SK-N-SH (cell line): ENCODE measurements at regions not wholly inside any gene's neighbourhood (a gene's known extent, or its start where the extent isn't known, plus 50 kb on each side); places are given as distances from the start of the nearest gene placed in this dataset.

ENCODE experiments used
- CTCF ChIA-PET: fragments of 300-600, 350-600 bp; formaldehyde crosslinking; extraction: SDS; loops from one replicate; lab custom pipeline; 2021; lab: Yijun Ruan, JAX
- POLR2A ChIA-PET: fragments of 350-600 bp; sonication (Branson Sonifier 250); formaldehyde crosslinking; extraction: SDS; loops from one replicate; lab custom pipeline; 2020; ENCODE audit warnings: antibody characterized with exemption, inconsistent platforms; lab: Yijun Ruan, JAX
- DNase-seq: peaks from one replicate; pipeline ENCODE4 v3.0.0; 2012
- H2AFZ ChIP-seq: fragments of 200-600 bp; sonication (generic); 2 replicates; pipeline ENCODE4 v1.8.1; 2016; ENCODE audit warnings: antibody characterized with exemption, mild to moderate bottlenecking, low read depth
- H3F3A ChIP-seq: fragments of 200-600 bp; sonication (generic); replicated peaks from 2 replicates; pipeline ENCODE3; 2016; ENCODE audit warnings: antibody characterized with exemption, mild to moderate bottlenecking; ENCODE audit not compliant: insufficient read depth
- H3K27ac ChIP-seq, 2 experiments: fragments of 200-500 bp in 1 of 2; fragments of 200-600 bp in 1 of 2; sonication (Bioruptor generic) in 1 of 2; sonication (generic), shearing (Covaris generic) in 1 of 2; 2 replicates each; pipeline versions ENCODE4 v1.5.1 to v1.6.1; 2014 to 2016; ENCODE audit warnings: low read depth in 2 of 2, inconsistent platforms in 1 of 2, low read length in 1 of 2, mild to moderate bottlenecking in 1 of 2, mixed read lengths in 1 of 2
- H3K27me3 ChIP-seq: fragments of 200-600 bp; sonication (generic), shearing (Covaris generic); 2 replicates; pipeline ENCODE4 v1.6.1; 2016; ENCODE audit warnings: mixed run types; ENCODE audit not compliant: insufficient read depth
- H3K36me3 ChIP-seq, 2 experiments: fragments of 200-500 bp in 1 of 2; fragments of 200-600 bp in 1 of 2; sonication (Bioruptor generic) in 1 of 2; sonication (generic) in 1 of 2; replicated peaks in 1 of 2; 2 replicates each; pipeline versions ENCODE3 to v1.5.1; 2014 to 2016; ENCODE audit warnings: low read length in 1 of 2, mild to moderate bottlenecking in 1 of 2; ENCODE audit not compliant: insufficient read depth in 2 of 2, control insufficient read depth in 1 of 2
- H3K4me1 ChIP-seq, 2 experiments: fragments of 200-500 bp in 1 of 2; fragments of 200-600 bp in 1 of 2; sonication (Bioruptor generic) in 1 of 2; sonication (generic), shearing (Covaris generic) in 1 of 2; 2 replicates each; pipeline versions ENCODE4 v1.5.1 to v1.6.1; 2014 to 2016; ENCODE audit warnings: low read depth in 1 of 2, low read length in 1 of 2, mixed run types in 1 of 2; ENCODE audit not compliant: insufficient read depth in 2 of 2, control insufficient read depth in 1 of 2
- H3K4me2 ChIP-seq: fragments of 200-600 bp; sonication (generic), shearing (Covaris generic); 2 replicates; pipeline ENCODE4 v1.6.1; 2017; ENCODE audit warnings: mixed run types
- H3K4me3 ChIP-seq, 2 experiments: fragments of 200-500 bp in 1 of 2; fragments of 200-600 bp in 1 of 2; sonication (Bioruptor generic) in 1 of 2; sonication (generic), shearing (Covaris generic) in 1 of 2; 2 replicates each; pipeline versions ENCODE4 v1.5.1 to v1.8.1; 2014 to 2016; ENCODE audit warnings: low read depth in 2 of 2, inconsistent platforms in 1 of 2, low read length in 1 of 2, mild to moderate bottlenecking in 1 of 2, mixed read lengths in 1 of 2, moderate library complexity in 1 of 2
- H3K79me2 ChIP-seq: fragments of 200-600 bp; sonication (generic); 2 replicates; pipeline ENCODE4 v1.8.1; 2017; ENCODE audit warnings: mild to moderate bottlenecking; ENCODE audit not compliant: insufficient read depth
- H3K9ac ChIP-seq: fragments of 200-600 bp; sonication (generic); 2 replicates; pipeline ENCODE4 v1.6.1; 2017; ENCODE audit warnings: mixed run types
- H3K9me2 ChIP-seq: fragments of 200-600 bp; sonication (generic); 2 replicates; pipeline ENCODE4 v1.6.1; 2017; ENCODE audit warnings: mixed run types
- H3K9me3 ChIP-seq: fragments of 200-600 bp; sonication (generic); 2 replicates; pipeline ENCODE4 v1.6.1; 2017; ENCODE audit warnings: mixed run types, mild to moderate bottlenecking, moderate library complexity
- H4K20me1 ChIP-seq: fragments of 200-600 bp; sonication (generic); 2 replicates; pipeline ENCODE4 v1.6.1; 2017; ENCODE audit warnings: mild to moderate bottlenecking, mixed run types; ENCODE audit not compliant: insufficient read depth
- IRF3 ChIP-seq: fragments of 150-350 bp; IDR thresholded peaks from 2 replicates; pipeline ENCODE4 v1.6.1; 2016; ENCODE audit warnings: mild to moderate bottlenecking, low read depth, low read length
- RAD21 ChIP-seq: IDR thresholded peaks from 2 replicates; pipeline ENCODE4 v1.6.1; 2012; ENCODE audit warnings: mild to moderate bottlenecking, low read length
- RCOR1 ChIP-seq: fragments of 150-350 bp; IDR thresholded peaks from 2 replicates; pipeline ENCODE4 v1.6.1; 2017; ENCODE audit warnings: antibody characterized with exemption, low read length
- SIN3A ChIP-seq: IDR thresholded peaks from 2 replicates; pipeline ENCODE4 v1.6.1; 2012; ENCODE audit warnings: low read depth, mild to moderate bottlenecking, low read length, moderate library complexity, borderline replicate concordance
- TCF12 ChIP-seq: IDR thresholded peaks from 2 replicates; pipeline ENCODE4 v1.4.0; 2012
- WGBS: methylation state at CpG from one replicate; pipeline ENCODE4 v1.1.6; 2017; ENCODE audit warnings: low lambda C conversion rate; 5-methylcytosine and 5-hydroxymethylcytosine counted together
- TF ChIP-seq, protein P1 (sequence below): IDR thresholded peaks from 2 replicates; pipeline ENCODE4 v1.4.0; 2012; ENCODE audit warnings: low read depth
- TF ChIP-seq, protein P2 (sequence below): IDR thresholded peaks from 2 replicates; pipeline ENCODE4 v1.6.1; 2012; ENCODE audit warnings: mild to moderate bottlenecking, low read depth, low read length, moderate library complexity

- Histone ChIP-seq H3K9me3 (no peaks in the 10 kb centered on the region; the same call in 1 of the 2 replicates), H3K4me1 (no peaks in the 10 kb centered on the region), H3K4me3 (no peak overlapping the region), H3F3A (no peaks in the 10 kb centered on the region), H3K27ac (no peak overlapping the region), H4K20me1 (no peaks in the 10 kb centered on the region), H3K9ac (no peak overlapping the region), H2AFZ (no peak overlapping the region), H3K27me3 (no peaks in the 10 kb centered on the region), H3K36me3 (no peaks in the 10 kb centered on the region), H3K9me2 (no peaks in the 10 kb centered on the region), H3K79me2 (no peaks in the 10 kb centered on the region), H3K4me2 (no peak overlapping the region)
- TF ChIP-seq RCOR1 (no peak), SIN3A (no peak), IRF3 (no peak), TCF12 (no peak)
- TF ChIP-seq, protein P1, sequence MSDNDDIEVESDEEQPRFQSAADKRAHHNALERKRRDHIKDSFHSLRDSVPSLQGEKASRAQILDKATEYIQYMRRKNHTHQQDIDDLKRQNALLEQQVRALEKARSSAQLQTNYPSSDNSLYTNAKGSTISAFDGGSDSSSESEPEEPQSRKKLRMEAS, result no peak
- ChIA-PET CTCF (no interaction called here), POLR2A (no interaction called here)
- no peak for DNase-seq
- 4% methylated on average over 1 of the region's 1 CpG for WGBS
Observed at GRCh38 chr9:11726659-11727058, 966.5 kb upstream of the TYRP1 start.

DNA sequence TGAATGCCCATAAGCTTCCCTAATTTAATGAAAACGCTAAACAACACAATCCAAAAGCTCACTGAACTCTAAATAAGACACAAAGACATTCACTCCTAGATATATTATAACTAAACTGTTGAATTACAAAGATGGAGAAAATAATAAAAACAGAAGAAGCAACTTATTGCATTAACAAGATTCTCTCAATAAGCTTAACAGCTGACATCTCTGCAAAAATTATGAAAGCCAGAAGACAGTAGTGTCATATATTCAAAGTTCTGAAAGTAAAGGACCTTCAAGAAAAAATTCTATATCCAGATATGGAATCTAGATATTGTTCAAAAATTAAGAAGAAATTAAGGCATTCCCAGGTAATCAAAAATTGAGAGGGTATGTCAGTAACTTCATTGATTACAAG lies 957.8 kb upstream of the TYRP1 start:
- no peak overlapping the region for H2AFZ ChIP-seq
- no peak for DNase-seq
- H3K4me3 ChIP-seq, result no peak overlapping the region
- no peak overlapping the region for H3K9ac ChIP-seq
- POLR2A ChIA-PET, result no interaction called here
- no peaks in the 10 kb centered on the region for H3K36me3 ChIP-seq
- CTCF ChIA-PET, result no interaction called here
- H3F3A ChIP-seq, result no peaks in the 10 kb centered on the region
- H4K20me1 ChIP-seq, result no peaks in the 10 kb centered on the region
- H3K27me3 ChIP-seq, result no peaks in the 10 kb centered on the region
- H3K4me1 ChIP-seq, result no peaks in the 10 kb centered on the region
- no peak overlapping the region for H3K27ac ChIP-seq
- H3K4me2 ChIP-seq, result no peak overlapping the region
- no peaks in the 10 kb centered on the region for H3K9me3 ChIP-seq
- H3K9me2 ChIP-seq, result peaks cover 4% of the 10 kb centered on the region; the same call in 1 of the 2 replicates
- H3K79me2 ChIP-seq, result no peaks in the 10 kb centered on the region
- TF ChIP-seq RAD21, result no peak
- TF ChIP-seq, protein P2, sequence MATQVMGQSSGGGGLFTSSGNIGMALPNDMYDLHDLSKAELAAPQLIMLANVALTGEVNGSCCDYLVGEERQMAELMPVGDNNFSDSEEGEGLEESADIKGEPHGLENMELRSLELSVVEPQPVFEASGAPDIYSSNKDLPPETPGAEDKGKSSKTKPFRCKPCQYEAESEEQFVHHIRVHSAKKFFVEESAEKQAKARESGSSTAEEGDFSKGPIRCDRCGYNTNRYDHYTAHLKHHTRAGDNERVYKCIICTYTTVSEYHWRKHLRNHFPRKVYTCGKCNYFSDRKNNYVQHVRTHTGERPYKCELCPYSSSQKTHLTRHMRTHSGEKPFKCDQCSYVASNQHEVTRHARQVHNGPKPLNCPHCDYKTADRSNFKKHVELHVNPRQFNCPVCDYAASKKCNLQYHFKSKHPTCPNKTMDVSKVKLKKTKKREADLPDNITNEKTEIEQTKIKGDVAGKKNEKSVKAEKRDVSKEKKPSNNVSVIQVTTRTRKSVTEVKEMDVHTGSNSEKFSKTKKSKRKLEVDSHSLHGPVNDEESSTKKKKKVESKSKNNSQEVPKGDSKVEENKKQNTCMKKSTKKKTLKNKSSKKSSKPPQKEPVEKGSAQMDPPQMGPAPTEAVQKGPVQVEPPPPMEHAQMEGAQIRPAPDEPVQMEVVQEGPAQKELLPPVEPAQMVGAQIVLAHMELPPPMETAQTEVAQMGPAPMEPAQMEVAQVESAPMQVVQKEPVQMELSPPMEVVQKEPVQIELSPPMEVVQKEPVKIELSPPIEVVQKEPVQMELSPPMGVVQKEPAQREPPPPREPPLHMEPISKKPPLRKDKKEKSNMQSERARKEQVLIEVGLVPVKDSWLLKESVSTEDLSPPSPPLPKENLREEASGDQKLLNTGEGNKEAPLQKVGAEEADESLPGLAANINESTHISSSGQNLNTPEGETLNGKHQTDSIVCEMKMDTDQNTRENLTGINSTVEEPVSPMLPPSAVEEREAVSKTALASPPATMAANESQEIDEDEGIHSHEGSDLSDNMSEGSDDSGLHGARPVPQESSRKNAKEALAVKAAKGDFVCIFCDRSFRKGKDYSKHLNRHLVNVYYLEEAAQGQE, result no peak
- WGBS, result 0% methylated on average over 1 of the region's 1 CpG
